GM13976 (cell line): ENCODE measurements at regions not wholly inside any gene's neighbourhood (a gene's known extent, or its start where the extent isn't known, plus 50 kb on each side); places are given as distances from the start of the nearest gene placed in this dataset.

Source experiments
- DNase-seq: peaks from one replicate; pipeline ENCODE4 v3.0.0; 2012; ENCODE audit warnings: low spot score
- in situ Hi-C: fragments of 300-500 bp; cut with MboI; formaldehyde crosslinking; loops from one replicate; pipeline ENCODE4 v1.12.0; 2022; ENCODE audit warnings: low sequenced_read_pairs, mixed read lengths, inconsistent platforms; ENCODE audit not compliant: unreplicated experiment
- TF ChIP-seq, protein P1 (sequence below): IDR thresholded peaks from 2 replicates; pipeline ENCODE4 v1.5.1; 2012; ENCODE audit warnings: borderline replicate concordance, mild to moderate bottlenecking; ENCODE audit not compliant: insufficient read depth; ENCODE audit errors: extremely low read depth, missing control alignments, control extremely low read depth

DNA sequence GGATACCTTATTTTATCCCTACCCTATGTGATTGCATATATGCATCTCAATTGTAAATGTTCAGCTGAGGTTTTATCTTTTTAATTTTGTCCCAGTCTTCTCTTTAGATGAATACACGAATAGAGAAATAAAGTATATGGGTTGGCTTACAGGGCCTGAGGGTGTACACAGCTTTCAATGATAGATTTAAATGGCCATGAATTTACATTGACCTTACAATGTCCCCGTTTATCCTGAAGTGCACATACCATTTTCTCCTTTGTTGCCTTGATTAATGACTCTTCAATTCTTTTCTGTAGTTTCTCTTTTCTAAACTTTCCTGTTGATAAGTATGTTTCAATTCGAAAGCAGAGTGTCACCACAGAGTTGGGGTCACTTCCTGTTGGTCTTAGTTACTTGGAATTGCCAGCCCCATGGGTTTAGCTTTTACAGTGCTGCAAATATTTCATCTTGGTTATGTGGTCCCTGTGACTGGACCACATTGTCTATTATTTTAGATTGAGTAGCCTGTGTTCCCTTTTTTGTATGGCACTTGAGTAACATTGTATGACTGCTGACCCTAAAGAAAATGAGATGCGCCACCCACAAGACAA is 1616.3 kb upstream of the ACVR2A start:
- TF ChIP-seq, protein P1, sequence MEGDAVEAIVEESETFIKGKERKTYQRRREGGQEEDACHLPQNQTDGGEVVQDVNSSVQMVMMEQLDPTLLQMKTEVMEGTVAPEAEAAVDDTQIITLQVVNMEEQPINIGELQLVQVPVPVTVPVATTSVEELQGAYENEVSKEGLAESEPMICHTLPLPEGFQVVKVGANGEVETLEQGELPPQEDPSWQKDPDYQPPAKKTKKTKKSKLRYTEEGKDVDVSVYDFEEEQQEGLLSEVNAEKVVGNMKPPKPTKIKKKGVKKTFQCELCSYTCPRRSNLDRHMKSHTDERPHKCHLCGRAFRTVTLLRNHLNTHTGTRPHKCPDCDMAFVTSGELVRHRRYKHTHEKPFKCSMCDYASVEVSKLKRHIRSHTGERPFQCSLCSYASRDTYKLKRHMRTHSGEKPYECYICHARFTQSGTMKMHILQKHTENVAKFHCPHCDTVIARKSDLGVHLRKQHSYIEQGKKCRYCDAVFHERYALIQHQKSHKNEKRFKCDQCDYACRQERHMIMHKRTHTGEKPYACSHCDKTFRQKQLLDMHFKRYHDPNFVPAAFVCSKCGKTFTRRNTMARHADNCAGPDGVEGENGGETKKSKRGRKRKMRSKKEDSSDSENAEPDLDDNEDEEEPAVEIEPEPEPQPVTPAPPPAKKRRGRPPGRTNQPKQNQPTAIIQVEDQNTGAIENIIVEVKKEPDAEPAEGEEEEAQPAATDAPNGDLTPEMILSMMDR: no peak
- in situ Hi-C loops: no loop called here
- no peak for DNase-seq

DNA sequence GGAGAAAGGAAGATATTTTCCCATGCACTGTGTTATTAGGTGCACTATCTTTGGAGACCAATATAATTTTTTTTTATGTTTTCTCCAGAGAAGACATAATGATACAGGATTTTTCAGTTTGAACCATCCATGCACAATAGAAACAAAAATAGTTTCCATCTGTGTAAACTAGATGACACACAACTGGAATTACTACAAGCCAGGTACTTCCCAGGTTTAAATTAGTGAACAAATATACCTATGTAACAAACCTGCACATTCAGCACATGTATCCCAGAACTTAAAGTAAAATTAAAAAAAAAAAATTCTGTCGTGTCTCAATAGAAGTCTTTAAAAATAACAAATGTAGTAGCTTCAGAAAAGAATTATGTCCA is 1616.8 kb upstream of the ACVR2A start:
- DNase-seq: no peak
- TF ChIP-seq, protein P1: no peak
- in situ Hi-C loops: no loop called here

DNA sequence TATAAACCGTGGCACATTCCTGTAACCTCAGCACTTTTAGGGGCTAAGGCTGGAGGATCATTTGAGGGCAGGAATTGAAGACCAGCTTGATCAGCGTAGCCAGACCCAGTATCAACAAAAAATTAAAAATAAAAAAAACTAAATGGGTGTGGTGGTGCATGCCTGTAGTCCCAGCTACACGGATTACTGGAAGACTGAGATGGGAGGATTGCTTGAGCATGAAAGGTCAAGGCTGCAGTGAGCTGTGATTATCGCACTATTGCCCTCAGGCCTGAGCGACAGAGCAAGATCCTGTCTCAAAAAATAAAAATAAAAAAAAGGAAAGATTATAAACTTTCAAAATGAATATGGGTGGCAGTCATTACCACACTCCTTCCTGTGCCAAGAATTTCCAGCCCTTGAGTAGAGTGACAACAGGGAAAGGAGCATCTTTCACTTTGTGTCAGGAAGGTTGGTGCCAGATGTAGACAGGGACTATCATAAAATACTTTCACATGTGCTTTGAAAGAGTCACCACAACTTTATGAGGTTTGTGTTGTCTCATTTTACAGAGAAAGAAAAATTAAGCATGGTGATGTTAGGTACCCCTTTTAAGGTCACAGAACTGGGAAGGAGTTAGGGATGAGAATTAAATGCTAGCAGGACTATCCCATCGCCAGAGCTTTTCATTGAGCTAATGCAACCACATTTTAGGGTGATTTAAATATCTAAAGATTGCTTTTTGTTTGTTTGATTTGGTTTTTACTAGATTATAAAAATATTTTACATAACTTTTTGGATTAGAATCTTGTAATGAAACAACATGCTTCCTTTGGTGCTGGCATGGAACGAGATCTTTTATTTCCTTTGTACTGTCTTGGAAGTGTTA is 1617.4 kb upstream of the ACVR2A start:
- in situ Hi-C loops: no loop called here
- no peak for DNase-seq
- TF ChIP-seq, protein P1: no peak

DNA sequence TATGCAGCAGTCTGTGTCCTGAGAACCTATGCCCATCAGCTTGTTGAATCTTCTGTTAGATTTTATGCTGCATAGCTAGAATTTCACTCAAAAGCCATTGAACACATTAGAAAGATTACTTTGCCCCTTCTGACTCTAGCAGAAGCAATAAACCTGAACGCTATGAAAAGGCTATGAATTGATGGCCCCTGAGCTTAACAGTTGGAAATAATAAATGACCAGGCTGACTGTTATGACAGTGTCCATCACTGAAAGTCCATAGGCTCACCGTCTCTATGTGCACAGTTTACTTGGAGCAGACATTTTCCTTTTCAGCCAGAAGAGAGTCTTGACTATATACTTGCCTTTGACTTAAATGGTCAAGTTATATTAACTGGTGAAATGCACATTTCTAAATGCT is 1618.8 kb upstream of the ACVR2A start:
- in situ Hi-C loops: no loop called here
- TF ChIP-seq, protein P1: no peak
- no peak for DNase-seq

DNA sequence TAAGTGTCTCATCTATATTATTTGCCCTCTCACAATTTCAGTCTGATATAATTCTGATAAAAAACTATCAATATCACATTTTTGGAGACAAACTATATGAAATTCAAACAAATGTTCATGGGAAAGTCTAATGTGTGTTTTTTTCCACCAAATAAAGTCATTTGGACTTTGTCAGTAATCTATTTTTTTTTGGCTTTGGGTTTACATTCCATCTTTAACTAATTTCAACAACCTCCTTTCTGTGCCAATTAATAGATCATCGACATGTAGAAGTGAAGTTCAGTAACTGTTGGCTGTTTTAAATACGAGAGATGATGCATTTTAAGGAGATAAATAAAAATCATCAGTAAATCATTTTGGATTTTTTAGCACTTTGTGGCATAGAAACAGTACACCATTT is 1623.0 kb upstream of the ACVR2A start:
- DNase-seq: no peak
- in situ Hi-C loops: no loop called here
- TF ChIP-seq, protein P1: no peak

DNA sequence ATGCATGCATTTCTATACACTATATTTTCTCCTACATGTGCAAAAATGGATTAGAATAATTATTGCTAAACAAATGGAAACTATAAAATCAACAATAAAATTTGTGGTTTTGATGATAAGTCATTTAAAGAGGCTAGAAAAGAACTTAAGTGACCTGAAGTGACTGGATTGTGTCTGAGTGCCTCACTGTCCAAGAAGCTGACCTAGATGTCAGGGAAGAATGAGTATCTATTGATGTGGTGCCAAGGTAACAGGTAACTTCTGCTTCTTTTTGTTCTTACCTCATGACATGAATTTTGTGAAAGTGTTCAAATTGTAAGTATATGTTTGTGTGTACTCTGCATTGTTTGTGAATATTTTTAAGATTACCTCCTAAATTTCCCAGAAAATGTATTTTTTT is 1623.9 kb upstream of the ACVR2A start:
- no peak for DNase-seq
- in situ Hi-C loops: no loop called here
- TF ChIP-seq, protein P1: no peak
